CD4-positive, alpha-beta T cell (primary cell): ENCODE measurements at regions not wholly inside any gene's neighbourhood (a gene's known extent, or its start where the extent isn't known, plus 50 kb on each side); places are given as distances from the start of the nearest gene placed in this dataset.

Experiments used
- ATAC-seq: fragments of 200-7000 bp; cut with Tn5 transposase; one replicate; pipeline ENCODE4 v1.10.0; 2022; ENCODE audit warnings: mild to moderate bottlenecking; ENCODE audit not compliant: poor library complexity
- CTCF ChIA-PET: fragments of 350-600 bp; sonication (Branson Sonifier 250); formaldehyde crosslinking; loops from one replicate; lab custom pipeline; 2021; ENCODE audit warnings: antibody characterized with exemption, inconsistent platforms; lab: Charles Lee
- POLR2A ChIA-PET: fragments of 350-600 bp; sonication (Branson Sonifier 250); formaldehyde crosslinking; loops from one replicate; lab custom pipeline; 2021; ENCODE audit warnings: antibody characterized with exemption, inconsistent platforms; lab: Charles Lee
- DNase-seq, 14 experiments: peaks; one replicate each; pipeline ENCODE4 v3.0.0-alpha.2; 2013 to 2020; ENCODE audit warnings: mixed read lengths in 2 of 14
- H3K27ac ChIP-seq, 2 donors: one replicate each; pipeline versions ENCODE4 v1.5.1 to v1.7.0; 2013; ENCODE audit warnings: low read length in 2 of 2, low read depth in 1 of 2, mild to moderate bottlenecking in 1 of 2
- H3K27me3 ChIP-seq, 2 experiments: 1 replicate in 1 of 2; 2 replicates in 1 of 2; pipeline versions ENCODE4 v1.6.1 to v1.7.0; 2013; ENCODE audit warnings: low read length in 2 of 2, control low read depth in 1 of 2, mild to moderate bottlenecking in 1 of 2, moderate library complexity in 1 of 2; ENCODE audit not compliant: insufficient read depth in 2 of 2, control insufficient read depth in 1 of 2
- H3K36me3 ChIP-seq: one replicate; pipeline ENCODE4 v1.6.1; 2013; ENCODE audit warnings: low read length, control low read depth; ENCODE audit not compliant: insufficient read depth
- H3K4me1 ChIP-seq: one replicate; pipeline ENCODE4 v1.6.1; 2013; ENCODE audit warnings: low read length, control low read depth; ENCODE audit not compliant: insufficient read depth
- H3K4me3 ChIP-seq: one replicate; pipeline ENCODE4 v1.5.1; 2013; ENCODE audit warnings: mild to moderate bottlenecking, low read length, moderate library complexity
- H3K9me3 ChIP-seq, 2 experiments: 1 replicate in 1 of 2; 2 replicates in 1 of 2; pipeline versions ENCODE4 v1.6.1 to v1.7.0; 2013; ENCODE audit warnings: low read length in 2 of 2, mild to moderate bottlenecking in 2 of 2, control low read depth in 1 of 2, moderate library complexity in 1 of 2; ENCODE audit not compliant: control insufficient read depth in 1 of 2, insufficient read depth in 1 of 2
- H3K27ac Mint-ChIP-seq: one replicate; pipeline ENCODE4 v1.8.0; 2020; ENCODE audit warnings: mixed read lengths
- H3K27me3 Mint-ChIP-seq: one replicate; pipeline ENCODE4 v1.8.0; 2021; ENCODE audit warnings: mixed read lengths
- H3K36me3 Mint-ChIP-seq: one replicate; pipeline ENCODE4 v1.8.0; 2021; ENCODE audit warnings: low read depth, mixed read lengths
- H3K4me1 Mint-ChIP-seq: one replicate; pipeline ENCODE4 v1.8.0; 2021; ENCODE audit warnings: low read depth, mixed read lengths
- H3K4me3 Mint-ChIP-seq: one replicate; pipeline ENCODE4 v1.8.0; 2020; ENCODE audit warnings: mild to moderate bottlenecking, mixed read lengths
- H3K9me3 Mint-ChIP-seq: one replicate; pipeline ENCODE4 v1.8.0; 2020; ENCODE audit warnings: mixed read lengths
- CTCF ChIP-seq: fragments of 200-600 bp; IDR thresholded peaks from one replicate; pipeline ENCODE4 v1.8.0; 2022; ENCODE audit warnings: antibody characterized with exemption, mild to moderate bottlenecking
- intact Hi-C, 2 experiments: fragments of 100-400 bp; cut with DNase I in 1 of 2; cut with micrococcal nuclease in 1 of 2; formaldehyde crosslinking; loops; one replicate each; pipeline versions ENCODE4 v1.15.1 to v1.9.0; 2023 to 2025; cut with DNase I, micrococcal nuclease

GRCh38 chr13:29677627-29678026 is 82.1 kb upstream of the SLC7A1 start:
- intact Hi-C loops = no loop called here
- H3K4me1 ChIP-seq = no peaks in the 10 kb centered on the region

GRCh38 chr13:29676941-29677452 is 81.5 kb upstream of the SLC7A1 start:
- no peak overlapping the region for H3K27ac Mint-ChIP-seq
- no peaks in the 10 kb centered on the region for H3K4me1 Mint-ChIP-seq
- H3K27me3 ChIP-seq = peaks cover 2 to 5% of the 10 kb centered on the region in 2 experiments
- no peak overlapping the region for H3K27ac ChIP-seq
- CTCF ChIA-PET = no interaction called here
- DNase-seq (no peak), ATAC-seq (no peak)
- no peak for TF ChIP-seq CTCF
- POLR2A ChIA-PET = no interaction called here
- intact Hi-C loops = no loop called here
- no peaks in the 10 kb centered on the region for H3K36me3 Mint-ChIP-seq
- no peak overlapping the region for H3K4me3 ChIP-seq
- H3K4me1 ChIP-seq = no peaks in the 10 kb centered on the region
- no peaks in the 10 kb centered on the region for H3K9me3 Mint-ChIP-seq
- H3K4me3 Mint-ChIP-seq = no peak overlapping the region
- H3K9me3 ChIP-seq = peaks cover 0 to 5% of the 10 kb centered on the region in 2 experiments
- peaks cover 21% of the 10 kb centered on the region for H3K27me3 Mint-ChIP-seq
- H3K36me3 ChIP-seq = no peaks in the 10 kb centered on the region

More at GRCh38 chr13:29677627-29678026, 82.1 kb upstream of the SLC7A1 start:
- H3K4me3 Mint-ChIP-seq = no peak overlapping the region
- no peaks in the 10 kb centered on the region for H3K36me3 Mint-ChIP-seq
- Histone ChIP-seq H3K36me3 (no peaks in the 10 kb centered on the region), H3K27ac (no peak overlapping the region), H3K27me3 (peaks cover 2 to 5% of the 10 kb centered on the region in 2 experiments), H3K4me3 (no peak overlapping the region), H3K9me3 (peaks cover 0 to 5% of the 10 kb centered on the region in 2 experiments)
- TF ChIP-seq CTCF = no peak
- ATAC-seq (no peak), DNase-seq (no peak)
- no peaks in the 10 kb centered on the region for H3K9me3 Mint-ChIP-seq
- peaks cover 25% of the 10 kb centered on the region for H3K27me3 Mint-ChIP-seq
- no peaks in the 10 kb centered on the region for H3K4me1 Mint-ChIP-seq
- POLR2A ChIA-PET = no interaction called here
- CTCF ChIA-PET = no interaction called here
- no peak overlapping the region for H3K27ac Mint-ChIP-seq

- TF ChIP-seq CTCF = no peak
- Mint-ChIP-seq H3K4me3 (no peak overlapping the region), H3K9me3 (no peaks in the 10 kb centered on the region), H3K36me3 (no peaks in the 10 kb centered on the region), H3K4me1 (no peaks in the 10 kb centered on the region), H3K27ac (no peak overlapping the region), H3K27me3 (peaks cover 16% of the 10 kb centered on the region)
- H3K36me3 ChIP-seq = no peaks in the 10 kb centered on the region
- DNase-seq (no peak), ATAC-seq (no peak)
- peaks cover under 1 to 5% of the 10 kb centered on the region in 2 experiments for H3K27me3 ChIP-seq
- H3K27ac ChIP-seq = no peak overlapping the region
- H3K9me3 ChIP-seq = peaks cover 0 to 5% of the 10 kb centered on the region in 2 experiments
- intact Hi-C loops = no loop called here
- H3K4me3 ChIP-seq = no peak overlapping the region
- CTCF ChIA-PET = no interaction called here
- POLR2A ChIA-PET = no interaction called here
- no peaks in the 10 kb centered on the region for H3K4me1 ChIP-seq
Observed at GRCh38 chr13:29676535-29676934, 81.0 kb upstream of the SLC7A1 start.
